Esophagus muscularis mucosa (tissue), 4 donors: ENCODE measurements at regions not wholly inside any gene's neighbourhood (a gene's known extent, or its start where the extent isn't known, plus 50 kb on each side); places are given as distances from the start of the nearest gene placed in this dataset.

Experiments
- DNase-seq: peaks from one replicate; pipeline ENCODE4 v3.0.0-alpha.2; 2017; ENCODE audit errors: extremely low spot score
- H3K27ac ChIP-seq, 4 donors: fragments of 200-600 bp; sonication (generic); replicated peaks in 1 of 4; 1 replicate in 3 of 4; 2 replicates in 1 of 4; pipeline ENCODE4 v1.5.1; 2016 to 2019; ENCODE audit warnings: mild to moderate bottlenecking in 1 of 4
- H3K27me3 ChIP-seq, 4 donors: fragments of 200-600 bp; sonication (generic); one replicate each; pipeline versions ENCODE4 v1.5.1 to v1.6.0; 2016 to 2019
- H3K36me3 ChIP-seq, 4 donors: fragments of 200-600 bp; sonication (generic); one replicate each; pipeline ENCODE4 v1.5.1; 2016 to 2019
- H3K4me1 ChIP-seq, 4 donors: fragments of 200-600 bp; sonication (generic); one replicate each; pipeline ENCODE4 v1.5.1; 2016 to 2019
- H3K4me3 ChIP-seq, 4 donors: fragments of 200-600 bp; sonication (generic); 1 replicate in 2 of 4; 2 replicates in 2 of 4; pipeline ENCODE4 v1.5.1; 2016 to 2019; ENCODE audit warnings: mild to moderate bottlenecking in 4 of 4, moderate library complexity in 1 of 4
- H3K9me3 ChIP-seq, 4 donors: fragments of 200-600 bp; sonication (generic); 1 replicate in 3 of 4; 2 replicates in 1 of 4; pipeline ENCODE4 v1.5.1; 2016 to 2019
- CTCF ChIP-seq, 3 experiments: fragments of 200-600 bp in 2 of 3; fragments of 450-650 bp in 1 of 3; sonication (generic) in 2 of 3; IDR thresholded peaks; one replicate each; pipeline ENCODE4 v1.5.1; 2017 to 2019; ENCODE audit warnings: antibody characterized with exemption in 3 of 3, mild to moderate bottlenecking in 2 of 3, moderate library complexity in 1 of 3
- EP300 ChIP-seq: sonication (generic); formaldehyde crosslinking; IDR thresholded peaks from one replicate; pipeline ENCODE4 v1.6.1; 2017; ENCODE audit warnings: antibody characterized with exemption
- POLR2A ChIP-seq: fragments of 450-650 bp; IDR thresholded peaks from one replicate; pipeline ENCODE4 v1.6.1; 2017; ENCODE audit warnings: antibody characterized with exemption, moderate library complexity, mild to moderate bottlenecking, low read depth
- POLR2AphosphoS5 ChIP-seq, 2 donors: sonication (generic); formaldehyde crosslinking; IDR thresholded peaks; one replicate each; pipeline ENCODE4 v1.6.1; 2017; ENCODE audit warnings: antibody characterized with exemption in 2 of 2
- WGBS: methylation state at CpG from one replicate; pipeline ENCODE4 v1.1.5; 2018; 5-methylcytosine and 5-hydroxymethylcytosine counted together
- intact Hi-C: fragments of 100-400 bp; cut with DNase I; formaldehyde crosslinking; loops from one replicate; pipeline ENCODE4 v1.15.1; 2023

- 7% methylated on average over 15 of the region's 18 CpGs for WGBS
- DNase-seq = no peak
- H3K27ac ChIP-seq = no peak overlapping the region
Measured at GRCh38 chr16:5490499-5490898, 392.9 kb upstream of the EEF2KMT start.

GRCh38 chr16:5488581-5488980 is 391.0 kb upstream of the EEF2KMT start:
- H3K27ac ChIP-seq = no peak overlapping the region
- 32% methylated on average over 3 of the region's 3 CpGs for WGBS

More at GRCh38 chr16:5490499-5490898, 392.9 kb upstream of the EEF2KMT start:
- Histone ChIP-seq H3K27me3 (peaks cover 0 to 17% (median 0%) of the 10 kb centered on the region in 4 donors), H3K36me3 (no peaks in the 10 kb centered on the region), H3K4me1 (no peaks in the 10 kb centered on the region), H3K9me3 (no peaks in the 10 kb centered on the region), H3K4me3 (no peak overlapping the region)
- intact Hi-C loops = no loop called here
- TF ChIP-seq POLR2AphosphoS5 (IDR thresholded peaks at IDR 0.05) = no peak
- TF ChIP-seq CTCF (IDR thresholded peaks at IDR 0.05) = peak in 1 of 3 experiments; percentile 35
- no peak for TF ChIP-seq POLR2A

DNA sequence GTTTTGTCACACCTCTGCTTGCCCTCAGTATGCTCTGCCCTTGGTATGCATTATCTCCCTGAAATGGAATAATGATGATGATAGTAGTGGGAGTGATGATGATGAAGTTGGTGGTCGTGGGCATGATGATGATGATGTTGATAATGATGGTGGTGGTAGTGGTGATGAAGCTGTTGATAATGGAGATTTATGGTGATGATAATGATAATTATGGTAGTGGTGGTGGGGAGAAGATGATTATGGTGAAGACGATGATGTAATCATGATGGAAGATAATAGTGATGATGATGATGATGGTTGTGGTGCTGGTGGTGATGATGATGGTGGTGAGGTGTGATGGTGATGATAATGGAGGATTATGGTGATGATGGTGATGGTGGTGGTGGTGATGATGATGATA is 390.1 kb upstream of the EEF2KMT start:
- no peaks in the 10 kb centered on the region for H3K36me3 ChIP-seq
- no peaks in the 10 kb centered on the region for H3K4me1 ChIP-seq
- intact Hi-C loops = no loop called here
- WGBS = 83% methylated on average over 2 of the region's 2 CpGs
- no peaks in the 10 kb centered on the region for H3K9me3 ChIP-seq
- DNase-seq = no peak
- peaks cover 0 to 28% (median 0%) of the 10 kb centered on the region in 4 donors for H3K27me3 ChIP-seq
- no peak overlapping the region for H3K27ac ChIP-seq
- TF ChIP-seq CTCF (IDR thresholded peaks at IDR 0.05) = no peak
- no peak for TF ChIP-seq POLR2AphosphoS5 (IDR thresholded peaks at IDR 0.05)
- TF ChIP-seq EP300 = no peak
- no peak overlapping the region for H3K4me3 ChIP-seq

More at GRCh38 chr16:5488581-5488980, 391.0 kb upstream of the EEF2KMT start:
- Histone ChIP-seq H3K4me3 (no peak overlapping the region), H3K9me3 (no peaks in the 10 kb centered on the region), H3K27me3 (peaks cover 0 to 30% (median 0%) of the 10 kb centered on the region in 4 donors), H3K4me1 (no peaks in the 10 kb centered on the region), H3K36me3 (no peaks in the 10 kb centered on the region)
- TF ChIP-seq POLR2AphosphoS5 (IDR thresholded peaks at IDR 0.05) (no peak), EP300 (no peak), POLR2A (no peak), CTCF (IDR thresholded peaks at IDR 0.05) (no peak)
- no peak for DNase-seq
- intact Hi-C loops = no loop called here

- Histone ChIP-seq H3K27me3 (peaks cover 0 to 27% (median 0%) of the 10 kb centered on the region in 4 donors), H3K9me3 (no peaks in the 10 kb centered on the region), H3K36me3 (no peaks in the 10 kb centered on the region), H3K4me3 (no peak overlapping the region), H3K4me1 (no peaks in the 10 kb centered on the region), H3K27ac (no peak overlapping the region)
- intact Hi-C loops = no loop called here
- WGBS = 31% methylated on average over 5 of the region's 5 CpGs
- TF ChIP-seq POLR2AphosphoS5 (IDR thresholded peaks at IDR 0.05) (no peak), CTCF (IDR thresholded peaks at IDR 0.05) (no peak), EP300 (no peak), POLR2A (no peak)
- no peak for DNase-seq
Measured at GRCh38 chr16:5482256-5482655, 384.7 kb upstream of the EEF2KMT start.

DNA sequence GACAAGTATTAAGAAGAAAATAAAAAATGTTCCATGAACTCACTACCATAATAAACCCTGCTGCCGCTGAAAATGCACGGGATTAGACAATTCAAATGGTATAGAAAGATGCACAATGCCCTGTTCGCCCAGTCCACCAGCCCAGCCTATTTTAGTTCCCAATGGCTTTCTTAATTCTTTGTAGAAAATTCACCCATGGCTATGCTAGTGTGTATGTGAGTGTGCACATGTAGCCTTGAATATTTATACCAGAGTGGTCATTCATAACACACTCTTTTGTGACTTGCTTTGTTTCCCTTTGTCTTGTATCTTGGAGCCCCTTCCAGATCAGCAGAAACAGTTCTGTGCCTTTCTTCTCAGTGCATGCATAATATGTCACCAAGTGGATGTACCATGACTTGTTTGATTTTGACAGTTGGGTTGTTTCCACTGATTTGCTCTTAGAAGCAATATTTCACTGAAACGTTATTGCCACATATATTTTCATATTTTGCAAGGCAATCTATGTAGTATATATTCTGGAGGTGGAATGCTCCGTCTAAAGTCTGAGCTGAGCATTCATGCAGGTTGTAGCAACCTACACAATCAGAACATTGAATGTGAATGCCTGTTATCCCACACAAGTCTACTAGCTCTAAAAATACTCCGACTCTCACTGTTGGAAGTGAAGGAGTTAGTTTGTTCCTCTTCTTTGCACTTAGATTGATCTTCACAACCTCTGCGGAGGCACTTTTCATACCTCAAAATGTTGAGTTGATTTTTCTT is 383.0 kb upstream of the EEF2KMT start:
- Histone ChIP-seq H3K27ac (no peak overlapping the region), H3K36me3 (no peaks in the 10 kb centered on the region), H3K27me3 (peaks cover 0 to 23% (median 0%) of the 10 kb centered on the region in 4 donors), H3K9me3 (no peaks in the 10 kb centered on the region), H3K4me1 (no peaks in the 10 kb centered on the region), H3K4me3 (no peak overlapping the region)
- WGBS = 74% methylated on average over 7 of the region's 7 CpGs
- intact Hi-C loops = no loop called here
- no peak for TF ChIP-seq CTCF (IDR thresholded peaks at IDR 0.05)
- no peak for TF ChIP-seq POLR2AphosphoS5 (IDR thresholded peaks at IDR 0.05)
- no peak for DNase-seq
